GM21529 (cell line): ENCODE measurements at regions not wholly inside any gene's neighbourhood (a gene's known extent, or its start where the extent isn't known, plus 50 kb on each side); places are given as distances from the start of the nearest gene placed in this dataset.

Experiments used
- ATAC-seq: cut with Tn5 transposase; IDR thresholded peaks from one replicate; pipeline ENCODE4 v1.9.1; 2021; ENCODE audit not compliant: unreplicated experiment

GRCh38 chr12:104858611-104859543 lies 99.2 kb downstream of the SLC41A2 start:
- no peak for ATAC-seq

- no peak for ATAC-seq
Observed at GRCh38 chr12:104856531-104856930, 101.6 kb downstream of the SLC41A2 start.

DNA sequence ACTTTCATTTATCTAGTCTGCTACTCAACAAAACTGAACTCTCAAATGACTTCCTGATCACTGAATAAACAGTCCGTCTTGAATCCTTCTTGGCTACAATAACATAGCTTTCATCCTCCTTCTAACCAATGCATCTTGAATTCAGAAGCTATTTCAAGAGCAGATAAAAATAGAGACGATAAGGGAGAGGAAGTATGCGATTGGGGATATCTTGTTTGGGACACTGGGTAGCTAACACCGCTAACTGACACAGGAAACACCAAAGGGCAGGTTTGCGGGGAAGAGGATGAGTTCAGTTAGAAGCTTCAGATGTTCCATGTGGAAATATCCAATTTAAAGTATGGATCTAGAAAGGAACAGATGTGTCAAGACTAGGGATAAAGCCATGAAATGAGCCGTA lies 102.5 kb downstream of the SLC41A2 start:
- no peak for ATAC-seq

- ATAC-seq = no peak
Observed at GRCh38 chr12:104852896-104853295, 105.2 kb downstream of the SLC41A2 start.

DNA sequence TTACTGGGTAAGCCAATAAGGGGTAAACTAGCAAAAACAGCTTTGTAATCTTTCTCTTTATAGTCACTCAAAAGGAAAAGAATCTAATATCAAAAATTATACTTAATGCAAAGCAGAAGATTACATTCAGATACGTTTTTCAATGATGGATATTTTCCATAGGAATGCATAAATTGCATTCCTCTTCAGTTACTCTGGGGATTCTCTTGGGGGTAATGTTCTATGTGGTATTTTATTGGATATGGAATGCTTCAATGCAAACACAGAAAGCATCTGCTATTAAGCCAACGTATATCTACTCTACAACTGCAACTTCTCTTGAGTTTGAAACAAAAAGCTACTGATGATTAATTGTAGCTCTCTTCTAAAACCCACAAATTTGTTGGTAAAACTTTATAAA lies 106.0 kb downstream of the SLC41A2 start:
- ATAC-seq = no peak

DNA sequence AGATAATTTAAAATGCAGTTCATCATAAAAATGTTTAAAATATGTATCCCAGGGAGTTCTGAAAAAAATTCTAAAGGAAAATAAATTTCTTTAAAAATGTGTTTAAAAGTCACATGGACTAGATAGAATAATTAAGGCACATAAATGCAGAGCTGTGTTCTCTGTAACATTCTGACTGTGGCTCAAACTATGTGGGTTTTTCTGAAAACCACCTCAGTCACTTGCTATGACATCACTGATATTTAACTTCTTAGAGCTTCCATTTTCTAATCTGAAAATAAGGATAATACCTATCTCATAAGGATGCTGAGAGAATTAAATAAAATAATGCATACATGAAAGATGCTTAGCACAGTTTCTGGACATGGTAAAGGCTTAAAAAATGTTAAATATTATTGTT lies 107.3 kb downstream of the SLC41A2 start:
- ATAC-seq = no peak

GRCh38 chr12:104846056-104846767 lies 111.9 kb downstream of the SLC41A2 start:
- ATAC-seq = no peak

- ATAC-seq = no peak
Observed at GRCh38 chr12:104844123-104844522, 114.0 kb downstream of the SLC41A2 start.

DNA sequence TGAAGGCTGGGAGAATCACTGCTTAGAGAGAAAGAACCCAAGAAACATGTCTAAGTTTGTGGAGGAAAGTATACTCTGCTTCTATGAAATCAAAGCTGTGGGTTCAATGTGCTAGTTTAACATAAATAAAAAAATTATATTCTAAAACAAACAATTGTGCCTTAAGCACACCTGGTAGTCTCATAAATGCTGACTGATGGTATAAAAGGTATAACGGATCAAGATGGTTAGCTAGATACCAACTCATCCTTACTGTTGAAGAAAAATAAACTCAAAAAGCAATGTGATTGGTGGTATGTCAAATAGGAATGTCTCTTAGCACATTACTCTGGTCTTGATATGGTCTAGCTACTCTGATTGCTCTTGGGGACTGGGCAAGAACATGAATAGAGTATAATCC lies 117.8 kb downstream of the SLC41A2 start:
- no peak for ATAC-seq

DNA sequence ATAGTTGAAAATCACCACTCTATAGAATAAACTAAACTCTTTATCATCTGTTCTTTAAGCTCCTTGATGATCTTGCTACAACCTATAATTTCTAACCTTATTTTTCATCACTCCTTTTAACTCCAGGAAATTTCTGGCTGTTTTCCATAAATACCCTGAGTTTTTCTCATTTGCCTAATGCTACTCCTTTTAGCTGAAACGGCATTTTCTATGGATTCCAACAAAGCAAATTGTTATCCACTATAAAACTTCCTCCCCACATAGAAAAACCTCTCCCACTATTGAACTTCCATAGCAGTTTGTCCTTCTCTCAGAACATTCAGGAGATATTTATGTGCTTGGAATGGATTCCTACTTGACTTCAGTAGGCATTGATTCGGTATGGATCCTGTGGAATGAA lies 122.8 kb downstream of the SLC41A2 start:
- no peak for ATAC-seq

GRCh38 chr12:104834607-104835006 lies 123.5 kb downstream of the SLC41A2 start:
- ATAC-seq = no peak

DNA sequence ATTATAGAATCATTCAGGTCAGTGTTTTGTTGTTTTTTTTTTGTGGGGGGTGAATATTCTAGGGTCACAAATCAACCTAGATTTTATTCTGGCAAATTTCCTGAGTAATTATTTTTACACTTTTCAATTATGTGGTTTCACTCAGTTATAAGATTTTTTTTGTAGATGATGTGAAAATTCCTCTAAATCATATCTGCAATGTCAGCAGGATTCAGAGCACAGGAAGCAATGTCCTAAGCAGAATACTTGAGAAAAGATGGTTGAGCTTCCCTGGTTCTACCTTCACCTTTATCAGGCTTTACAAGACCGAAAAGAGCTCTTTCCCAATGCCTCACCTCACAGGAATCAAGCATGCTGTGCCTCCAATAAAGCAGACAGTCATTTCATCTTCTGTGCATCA lies 124.3 kb downstream of the SLC41A2 start:
- no peak for ATAC-seq

- ATAC-seq = no peak
Observed at GRCh38 chr12:104828015-104828414, 130.1 kb downstream of the SLC41A2 start.

DNA sequence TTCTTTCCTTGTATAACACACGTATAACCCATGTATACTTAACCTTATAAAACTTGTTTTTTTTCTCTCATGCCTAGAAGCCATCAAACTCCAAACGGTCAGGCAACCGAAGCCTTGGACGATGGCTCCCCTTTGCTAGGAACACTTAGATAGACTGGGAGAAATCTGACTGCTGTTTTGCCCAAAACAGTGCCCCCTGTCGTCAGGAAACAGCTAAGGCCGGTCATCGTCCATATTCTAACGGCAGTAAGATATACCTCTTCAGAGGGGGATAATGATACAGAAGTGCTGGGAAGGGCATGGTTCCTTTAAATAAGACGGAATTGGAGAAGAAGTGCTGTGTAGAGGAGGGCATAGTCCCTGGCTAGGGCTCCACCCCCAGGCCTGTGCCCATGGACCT lies 130.5 kb downstream of the SLC41A2 start:
- no peak for ATAC-seq

DNA sequence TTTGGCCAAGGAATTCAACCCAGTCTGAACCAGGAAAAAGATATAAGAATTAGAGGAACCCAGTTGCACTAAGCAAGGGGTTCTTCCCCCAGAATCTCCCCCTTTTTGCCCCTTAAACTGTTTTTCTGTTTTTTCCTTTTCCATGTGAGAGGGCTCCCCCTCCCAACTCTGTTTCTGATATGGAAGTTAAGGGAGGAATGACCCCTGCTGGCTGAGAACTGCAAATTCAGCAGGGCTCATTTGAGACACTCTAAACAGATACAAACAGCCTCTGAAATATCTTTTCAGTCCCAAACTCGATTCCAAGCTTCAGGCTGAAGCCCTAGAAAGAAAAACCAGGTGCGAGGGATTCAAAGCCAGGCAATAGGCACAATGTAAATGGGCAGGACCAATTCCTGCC lies 132.7 kb downstream of the SLC41A2 start:
- ATAC-seq = no peak

DNA sequence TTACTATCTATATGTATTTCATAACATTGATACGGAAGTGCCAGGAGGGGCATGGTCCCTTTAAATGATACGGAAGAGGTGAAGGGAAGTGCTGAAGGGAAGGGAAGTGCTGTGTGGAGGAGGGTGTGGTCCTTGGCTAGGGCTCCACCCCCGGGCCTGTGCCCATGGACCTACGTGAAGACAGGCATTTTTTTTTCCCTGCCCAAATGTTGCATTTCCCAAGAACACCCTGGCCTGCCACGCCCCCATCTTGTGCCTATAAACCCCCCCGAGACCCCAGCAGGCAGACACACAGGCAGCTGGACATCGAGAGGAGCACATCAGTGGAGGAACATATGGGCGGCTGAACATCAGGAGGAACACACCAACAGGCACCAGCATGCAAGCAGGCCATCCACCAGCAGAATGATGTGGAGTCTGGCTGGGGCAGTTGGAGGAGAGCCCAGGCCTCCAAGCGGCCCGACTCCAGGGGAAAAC lies 134.1 kb downstream of the SLC41A2 start:
- no peak for ATAC-seq

- no peak for ATAC-seq
Observed at GRCh38 chr12:104822941-104823340, 135.1 kb downstream of the SLC41A2 start.

DNA sequence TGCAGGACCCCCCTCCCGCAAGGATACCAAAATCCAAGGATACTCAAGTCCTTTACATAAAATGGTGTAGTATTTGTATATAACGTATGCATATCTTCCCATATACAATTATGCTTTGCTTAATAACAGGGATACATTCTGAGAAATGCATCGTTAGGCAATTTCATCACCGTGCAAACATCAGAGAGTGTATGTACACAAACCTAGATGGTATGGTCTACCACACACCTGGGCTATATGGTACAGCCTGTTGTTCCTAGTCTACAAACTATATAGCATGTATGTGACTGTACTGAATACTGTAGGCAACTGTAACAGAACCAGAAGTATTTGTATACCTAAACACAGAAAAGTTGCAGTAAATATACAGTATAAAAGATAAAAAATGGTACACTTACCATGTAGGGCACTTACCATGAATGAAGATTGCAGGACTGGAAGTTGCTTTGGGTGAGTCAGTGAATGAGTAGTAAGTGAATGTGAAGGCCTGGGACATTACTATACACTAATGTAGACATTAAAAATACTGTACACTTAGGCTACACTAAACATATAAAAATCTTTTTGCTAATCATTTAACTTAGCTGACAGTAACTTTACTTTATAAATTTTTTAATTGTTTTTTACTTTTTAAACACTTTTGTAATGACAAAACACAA lies 141.1 kb downstream of the SLC41A2 start:
- ATAC-seq = no peak

DNA sequence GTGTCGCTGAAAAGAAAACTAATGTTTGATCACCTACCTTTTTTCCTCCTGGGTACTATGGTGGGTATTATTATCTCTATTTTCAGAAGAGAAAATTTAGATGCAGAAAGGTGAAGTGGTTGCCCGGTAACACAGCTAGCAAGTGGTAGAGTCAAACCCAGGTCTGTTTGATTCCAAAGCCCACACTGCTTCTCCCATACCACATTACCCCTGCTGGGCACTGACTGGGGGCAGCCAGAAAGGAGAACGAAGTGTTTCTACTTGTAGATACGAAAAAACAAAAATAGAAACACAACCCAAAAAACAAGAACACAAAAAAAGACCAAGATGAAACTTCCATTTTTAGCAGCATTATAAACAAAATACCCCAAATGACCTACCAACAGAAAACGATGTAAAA lies 142.2 kb downstream of the SLC41A2 start:
- no peak for ATAC-seq

DNA sequence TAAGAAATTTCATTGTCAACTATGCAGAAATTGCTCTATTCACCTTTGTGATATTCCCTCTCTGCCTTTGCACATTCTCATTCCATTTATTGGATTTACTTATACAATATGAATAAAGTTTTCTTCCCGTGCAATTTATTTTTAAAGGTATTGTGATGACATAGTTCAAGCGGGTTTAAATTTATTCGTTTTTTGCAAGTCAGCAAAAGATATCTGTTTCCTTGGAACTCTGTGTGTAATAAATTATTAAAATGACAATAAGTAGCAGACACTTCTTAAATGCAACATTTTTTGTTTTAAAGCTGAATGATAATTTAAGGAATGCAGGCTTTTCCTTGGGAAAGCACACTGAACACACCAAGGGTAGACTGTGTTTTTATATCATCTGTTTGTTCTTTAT lies 143.1 kb downstream of the SLC41A2 start:
- no peak for ATAC-seq
